Loucy (cell line): ENCODE measurements at regions not wholly inside any gene's neighbourhood (a gene's known extent, or its start where the extent isn't known, plus 50 kb on each side); places are given as distances from the start of the nearest gene placed in this dataset.

ENCODE experiments used
- H2AFZ ChIP-seq: fragments of 200-600 bp; sonication (generic); 2 replicates; pipeline ENCODE4 v1.6.0; 2016; ENCODE audit warnings: antibody characterized with exemption, mild to moderate bottlenecking, low read length, moderate library complexity
- H3F3A ChIP-seq: fragments of 200-600 bp; 2 replicates; pipeline ENCODE4 v1.6.0; 2016; ENCODE audit warnings: antibody characterized with exemption, low read depth, mild to moderate bottlenecking
- H3K27me3 ChIP-seq: fragments of 200-600 bp; sonication (generic); 2 replicates; pipeline ENCODE4 v1.6.1; 2014; ENCODE audit warnings: low read length, mild to moderate bottlenecking; ENCODE audit not compliant: insufficient read depth, poor library complexity, severe bottlenecking
- H3K36me3 ChIP-seq: fragments of 200-600 bp; sonication (generic); 2 replicates; pipeline ENCODE4 v1.6.1; 2016; ENCODE audit warnings: low read length; ENCODE audit not compliant: insufficient read depth
- H3K4me1 ChIP-seq: fragments of 200-600 bp; sonication (generic); 2 replicates; pipeline ENCODE4 v1.5.1; 2014; ENCODE audit warnings: low read length, mild to moderate bottlenecking; ENCODE audit not compliant: insufficient read depth, poor library complexity, severe bottlenecking
- H3K4me2 ChIP-seq: fragments of 200-600 bp; sonication (generic); 2 replicates; pipeline ENCODE4 v1.6.0; 2014; ENCODE audit warnings: antibody characterized with exemption, low read length, low read depth, mild to moderate bottlenecking; ENCODE audit not compliant: poor library complexity, severe bottlenecking
- H3K4me3 ChIP-seq: fragments of 200-600 bp; sonication (generic); 2 replicates; pipeline ENCODE4 v1.5.1; 2014; ENCODE audit warnings: low read length, mild to moderate bottlenecking, mixed read lengths; ENCODE audit not compliant: poor library complexity, severe bottlenecking
- H3K79me2 ChIP-seq: fragments of 200-600 bp; sonication (generic); 2 replicates; pipeline ENCODE4 v1.6.1; 2014; ENCODE audit warnings: low read length; ENCODE audit not compliant: insufficient read depth
- H3K9ac ChIP-seq: fragments of 200-600 bp; sonication (generic); 2 replicates; pipeline ENCODE4 v1.6.0; 2014; ENCODE audit warnings: mild to moderate bottlenecking, low read depth, low read length, moderate library complexity; ENCODE audit not compliant: poor library complexity, severe bottlenecking
- H3K9me2 ChIP-seq: fragments of 200-600 bp; sonication (generic); replicated peaks from 2 replicates; pipeline ENCODE4 v1.6.1; 2016; ENCODE audit warnings: low read depth, low read length, mixed read lengths
- H3K9me3 ChIP-seq: fragments of 200-600 bp; sonication (generic); 2 replicates; pipeline ENCODE4 v1.6.1; 2014; ENCODE audit warnings: mild to moderate bottlenecking, antibody characterized with exemption, low read length, low read depth; ENCODE audit not compliant: insufficient read depth
- H4K20me1 ChIP-seq: fragments of 200-600 bp; sonication (generic); 2 replicates; pipeline ENCODE4 v1.6.0; 2014; ENCODE audit warnings: antibody characterized with exemption, low read length, mild to moderate bottlenecking; ENCODE audit not compliant: insufficient read depth, poor library complexity, severe bottlenecking
- EZH2phosphoT487 ChIP-seq: fragments of 200-600 bp; IDR thresholded peaks from 2 replicates; pipeline ENCODE4 v1.6.1; 2018; ENCODE audit warnings: antibody characterized with exemption, mild to moderate bottlenecking, moderate library complexity, borderline replicate concordance
- TF ChIP-seq, protein P1 (sequence below): fragments of 200-600 bp; sonication (generic); conservative IDR thresholded peaks from 2 replicates; pipeline ENCODE4 v1.5.1; 2014; ENCODE audit warnings: mild to moderate bottlenecking, antibody characterized with exemption, low read length

DNA sequence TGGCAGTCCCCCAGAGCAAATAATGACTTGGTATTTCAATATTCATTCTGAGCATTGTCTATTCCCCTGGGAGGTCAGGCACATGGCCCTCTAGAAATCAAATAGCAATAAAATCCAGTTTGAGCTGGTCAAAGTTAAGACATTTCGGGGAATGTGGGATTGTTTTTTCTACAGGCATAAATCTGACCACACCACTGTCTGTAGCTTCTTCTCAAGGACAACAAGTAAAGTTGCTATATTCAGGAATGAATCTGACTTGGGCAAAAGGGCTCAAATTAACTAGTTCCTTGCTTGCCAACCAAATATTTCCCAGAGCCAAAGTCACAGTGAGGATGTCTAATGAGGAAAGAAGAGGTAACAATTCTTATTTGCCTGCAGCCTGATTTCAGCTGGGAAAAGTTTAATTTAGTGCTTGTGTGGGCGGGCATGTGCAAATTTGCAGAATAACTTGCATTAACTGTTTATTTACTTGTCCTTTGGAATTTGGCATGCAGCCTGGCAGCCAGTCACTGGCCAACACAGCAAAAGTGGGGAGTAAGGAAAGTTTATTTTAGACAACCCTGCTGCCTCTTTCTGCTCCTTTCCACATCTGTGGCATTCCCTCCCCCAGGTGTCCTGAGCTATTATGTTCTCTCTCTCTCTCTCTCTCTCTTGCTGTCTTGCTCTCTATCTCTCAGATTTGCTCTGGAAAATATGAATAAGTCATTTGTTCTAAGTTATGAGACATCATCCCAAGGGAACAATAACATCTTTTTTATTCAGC, 51.2 kb upstream of the ARHGAP20 start:
- no peaks in the 10 kb centered on the region for H3K36me3 ChIP-seq
- no peak for TF ChIP-seq EZH2phosphoT487
- no peak overlapping the region for H2AFZ ChIP-seq
- H3K27me3 ChIP-seq, result no peaks in the 10 kb centered on the region
- H3K9me3 ChIP-seq, result no peaks in the 10 kb centered on the region
- H3K4me3 ChIP-seq, result no peak overlapping the region
- no peaks in the 10 kb centered on the region for H4K20me1 ChIP-seq
- H3K4me2 ChIP-seq, result no peak overlapping the region
- H3K79me2 ChIP-seq, result no peaks in the 10 kb centered on the region
- no peaks in the 10 kb centered on the region for H3F3A ChIP-seq
- H3K9me2 ChIP-seq, result no peaks in the 10 kb centered on the region
- no peaks in the 10 kb centered on the region for H3K4me1 ChIP-seq
- H3K9ac ChIP-seq, result no peak overlapping the region

DNA sequence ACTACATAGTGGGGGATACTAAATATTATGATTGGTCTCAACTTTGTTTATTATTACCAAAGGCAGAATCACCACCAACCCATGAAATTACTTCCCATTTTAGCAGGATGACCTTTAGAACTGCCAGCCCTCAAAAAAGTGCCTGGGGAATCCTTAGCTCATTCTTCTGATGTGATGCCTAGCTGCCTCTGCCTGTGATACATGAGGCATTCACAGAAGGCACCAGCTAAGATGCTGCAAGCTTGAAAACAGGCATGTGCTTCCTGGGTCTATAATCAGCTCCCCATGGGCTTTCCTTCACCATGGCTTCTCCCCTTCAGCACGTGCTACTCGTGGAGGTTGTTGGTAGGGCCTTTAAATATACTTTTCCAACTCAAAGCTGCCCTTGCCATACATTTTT, 50.4 kb upstream of the ARHGAP20 start:
- no peak overlapping the region for H2AFZ ChIP-seq
- H3K36me3 ChIP-seq, result no peaks in the 10 kb centered on the region
- no peak overlapping the region for H3K9ac ChIP-seq
- no peaks in the 10 kb centered on the region for H3K79me2 ChIP-seq
- H3K4me1 ChIP-seq, result no peaks in the 10 kb centered on the region
- no peaks in the 10 kb centered on the region for H3K27me3 ChIP-seq
- H3K4me3 ChIP-seq, result no peak overlapping the region
- no peak overlapping the region for H3K4me2 ChIP-seq
- H3K9me3 ChIP-seq, result no peaks in the 10 kb centered on the region
- no peak for TF ChIP-seq EZH2phosphoT487
- TF ChIP-seq, protein P1, sequence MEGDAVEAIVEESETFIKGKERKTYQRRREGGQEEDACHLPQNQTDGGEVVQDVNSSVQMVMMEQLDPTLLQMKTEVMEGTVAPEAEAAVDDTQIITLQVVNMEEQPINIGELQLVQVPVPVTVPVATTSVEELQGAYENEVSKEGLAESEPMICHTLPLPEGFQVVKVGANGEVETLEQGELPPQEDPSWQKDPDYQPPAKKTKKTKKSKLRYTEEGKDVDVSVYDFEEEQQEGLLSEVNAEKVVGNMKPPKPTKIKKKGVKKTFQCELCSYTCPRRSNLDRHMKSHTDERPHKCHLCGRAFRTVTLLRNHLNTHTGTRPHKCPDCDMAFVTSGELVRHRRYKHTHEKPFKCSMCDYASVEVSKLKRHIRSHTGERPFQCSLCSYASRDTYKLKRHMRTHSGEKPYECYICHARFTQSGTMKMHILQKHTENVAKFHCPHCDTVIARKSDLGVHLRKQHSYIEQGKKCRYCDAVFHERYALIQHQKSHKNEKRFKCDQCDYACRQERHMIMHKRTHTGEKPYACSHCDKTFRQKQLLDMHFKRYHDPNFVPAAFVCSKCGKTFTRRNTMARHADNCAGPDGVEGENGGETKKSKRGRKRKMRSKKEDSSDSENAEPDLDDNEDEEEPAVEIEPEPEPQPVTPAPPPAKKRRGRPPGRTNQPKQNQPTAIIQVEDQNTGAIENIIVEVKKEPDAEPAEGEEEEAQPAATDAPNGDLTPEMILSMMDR, result no peak
- H3F3A ChIP-seq, result no peaks in the 10 kb centered on the region
- no peaks in the 10 kb centered on the region for H3K9me2 ChIP-seq
- H4K20me1 ChIP-seq, result no peaks in the 10 kb centered on the region
